H9 (cell line): ENCODE measurements at regions not wholly inside any gene's neighbourhood (a gene's known extent, or its start where the extent isn't known, plus 50 kb on each side); places are given as distances from the start of the nearest gene placed in this dataset.

Experiments used
- DNase-seq: peaks from one replicate; pipeline ENCODE4 v3.0.0-alpha.2; 2017
- H2AFZ ChIP-seq: one replicate; pipeline ENCODE4 v1.6.1; 2013; ENCODE audit warnings: mild to moderate bottlenecking, low read length, control low read depth, moderate library complexity
- H2AK5ac ChIP-seq: 2 replicates; pipeline ENCODE4 v1.6.1; 2013; ENCODE audit warnings: low read length, control low read depth, mixed read lengths; ENCODE audit not compliant: insufficient read length
- H2BK120ac ChIP-seq: one replicate; pipeline ENCODE4 v1.6.1; 2013; ENCODE audit warnings: low read depth, mild to moderate bottlenecking, low read length, control low read depth, inconsistent platforms; ENCODE audit not compliant: poor library complexity, severe bottlenecking
- H2BK12ac ChIP-seq: 2 replicates; pipeline ENCODE4 v1.6.1; 2013; ENCODE audit warnings: low read length, control low read depth, mixed read lengths, low read depth; ENCODE audit not compliant: insufficient read length
- H2BK15ac ChIP-seq: 2 replicates; pipeline ENCODE4 v1.6.1; 2013; ENCODE audit warnings: low read depth, low read length, control low read depth
- H2BK20ac ChIP-seq: one replicate; pipeline ENCODE4 v1.6.1; 2013; ENCODE audit warnings: low read depth, mild to moderate bottlenecking, low read length, control low read depth, inconsistent platforms; ENCODE audit not compliant: poor library complexity, severe bottlenecking
- H2BK5ac ChIP-seq: 2 replicates; pipeline ENCODE4 v1.6.1; 2013; ENCODE audit warnings: low read length, control low read depth, mixed read lengths; ENCODE audit not compliant: insufficient read length
- H3K14ac ChIP-seq: 2 replicates; pipeline ENCODE4 v1.6.1; 2013; ENCODE audit warnings: low read length, control low read depth; ENCODE audit not compliant: insufficient read depth
- H3K18ac ChIP-seq: 2 replicates; pipeline ENCODE4 v1.6.1; 2013; ENCODE audit warnings: low read depth, mild to moderate bottlenecking, mixed read lengths, low read length, control low read depth; ENCODE audit not compliant: insufficient read length
- H3K23ac ChIP-seq: 2 replicates; pipeline ENCODE4 v1.6.1; 2013; ENCODE audit warnings: low read length, control low read depth, mixed read lengths, low read depth; ENCODE audit not compliant: insufficient read length
- H3K23me2 ChIP-seq: 2 replicates; pipeline ENCODE4 v1.6.1; 2013; ENCODE audit warnings: low read depth, mild to moderate bottlenecking, mixed read lengths, low read length, control low read depth; ENCODE audit not compliant: insufficient read length, poor library complexity, severe bottlenecking
- H3K27ac ChIP-seq: 2 replicates; pipeline ENCODE4 v1.5.1; 2013; ENCODE audit warnings: low read length, control low read depth, mixed read lengths, low read depth; ENCODE audit not compliant: insufficient read length
- H3K27me3 ChIP-seq: 2 replicates; pipeline ENCODE4 v1.6.1; 2013; ENCODE audit warnings: low read length, control low read depth, inconsistent platforms; ENCODE audit not compliant: insufficient read depth
- H3K4ac ChIP-seq: 2 replicates; pipeline ENCODE4 v1.6.1; 2013; ENCODE audit warnings: low read depth, mild to moderate bottlenecking, control low read depth, inconsistent platforms, low read length, moderate library complexity
- H3K4me1 ChIP-seq: 2 replicates; pipeline ENCODE4 v1.6.1; 2013; ENCODE audit warnings: low read length, control low read depth, inconsistent platforms; ENCODE audit not compliant: insufficient read depth
- H3K4me2 ChIP-seq: 2 replicates; pipeline ENCODE4 v1.6.1; 2013; ENCODE audit warnings: low read length, control low read depth, mixed read lengths; ENCODE audit not compliant: insufficient read length, insufficient read depth
- H3K56ac ChIP-seq: 2 replicates; pipeline ENCODE4 v1.6.1; 2013; ENCODE audit warnings: low read depth, mild to moderate bottlenecking, mixed read lengths, low read length, control low read depth; ENCODE audit not compliant: insufficient read length
- H3K79me1 ChIP-seq: 2 replicates; pipeline ENCODE4 v1.6.1; 2013; ENCODE audit warnings: low read depth, mild to moderate bottlenecking, moderate library complexity, low read length, control low read depth, inconsistent platforms; ENCODE audit not compliant: insufficient read depth, poor library complexity, severe bottlenecking
- H3K79me2 ChIP-seq: 2 replicates; pipeline ENCODE4 v1.6.1; 2013; ENCODE audit warnings: low read length, control low read depth, inconsistent platforms; ENCODE audit not compliant: insufficient read depth
- H3K9ac ChIP-seq: 2 replicates; pipeline ENCODE4 v1.6.1; 2013; ENCODE audit warnings: low read length, control low read depth, mixed read lengths; ENCODE audit not compliant: insufficient read length; ENCODE audit errors: extremely low read depth
- H3K9me3 ChIP-seq: one replicate; pipeline ENCODE4 v1.6.1; 2013; ENCODE audit warnings: low read depth, low read length, inconsistent platforms; ENCODE audit not compliant: control insufficient read depth
- H3T11ph ChIP-seq: one replicate; pipeline ENCODE4 v1.6.1; 2013; ENCODE audit warnings: mild to moderate bottlenecking, low read length, control low read depth, inconsistent platforms
- H4K20me1 ChIP-seq: one replicate; pipeline ENCODE4 v1.6.1; 2013; ENCODE audit not compliant: control insufficient read depth, insufficient read length, insufficient read depth
- H4K5ac ChIP-seq: 2 replicates; pipeline ENCODE4 v1.6.1; 2013; ENCODE audit warnings: low read depth, mild to moderate bottlenecking, mixed read lengths, low read length, control low read depth; ENCODE audit not compliant: insufficient read length
- H4K8ac ChIP-seq: replicated peaks from 2 replicates; pipeline ENCODE4 v1.6.1; 2013; ENCODE audit warnings: low read length, control low read depth, mixed read lengths, low read depth; ENCODE audit not compliant: insufficient read length
- H4K91ac ChIP-seq: 2 replicates; pipeline ENCODE4 v1.6.1; 2013; ENCODE audit warnings: low read depth, mild to moderate bottlenecking, moderate library complexity, mixed read lengths, low read length, control low read depth; ENCODE audit not compliant: insufficient read length
- H3K27ac Mint-ChIP-seq, 3 experiments: 2 replicates in 2 of 3; 3 replicates in 1 of 3; pipeline ENCODE4 v1.8.0; 2020 to 2021; ENCODE audit warnings: mixed read lengths in 3 of 3, mild to moderate bottlenecking in 1 of 3, moderate library complexity in 1 of 3
- H3K27me3 Mint-ChIP-seq: 2 replicates; pipeline ENCODE4 v1.8.0; 2021; ENCODE audit warnings: low read depth, mild to moderate bottlenecking, moderate library complexity, mixed read lengths
- H3K36me3 Mint-ChIP-seq, 3 experiments: 2 replicates in 2 of 3; 3 replicates in 1 of 3; pipeline ENCODE4 v1.8.0; 2020 to 2021; ENCODE audit warnings: low read depth in 3 of 3, mixed read lengths in 3 of 3; ENCODE audit not compliant: insufficient read depth in 1 of 3
- H3K4me1 Mint-ChIP-seq, 2 experiments: 2 replicates each; pipeline ENCODE4 v1.8.0; 2020; ENCODE audit warnings: mixed read lengths in 2 of 2
- H3K4me3 Mint-ChIP-seq, 2 experiments: 2 replicates in 1 of 2; 3 replicates in 1 of 2; pipeline ENCODE4 v1.8.0; 2020 to 2021; ENCODE audit warnings: mild to moderate bottlenecking in 2 of 2, mixed read lengths in 2 of 2, moderate library complexity in 1 of 2
- H3K9me3 Mint-ChIP-seq, 2 experiments: 2 replicates in 1 of 2; 3 replicates in 1 of 2; pipeline ENCODE4 v1.8.0; 2020; ENCODE audit warnings: mild to moderate bottlenecking in 2 of 2, mixed read lengths in 2 of 2, moderate library complexity in 1 of 2
- CTCF ChIP-seq: fragments of 200-600 bp; sonication (generic); conservative IDR thresholded peaks from 3 replicates; pipeline ENCODE4 v1.8.0; 2021; ENCODE audit warnings: antibody characterized with exemption, mild to moderate bottlenecking
- WGBS: extraction: QIAGEN DNeasy Blood & Tissue Kit; methylation state at CpG from one replicate; pipeline ENCODE4 v1.1.7; 2013; ENCODE audit warnings: missing lambda C conversion rate, low lambda C conversion rate, mixed read lengths; ENCODE audit not compliant: insufficient read length; ENCODE audit errors: extremely low coverage; 5-methylcytosine and 5-hydroxymethylcytosine counted together

DNA sequence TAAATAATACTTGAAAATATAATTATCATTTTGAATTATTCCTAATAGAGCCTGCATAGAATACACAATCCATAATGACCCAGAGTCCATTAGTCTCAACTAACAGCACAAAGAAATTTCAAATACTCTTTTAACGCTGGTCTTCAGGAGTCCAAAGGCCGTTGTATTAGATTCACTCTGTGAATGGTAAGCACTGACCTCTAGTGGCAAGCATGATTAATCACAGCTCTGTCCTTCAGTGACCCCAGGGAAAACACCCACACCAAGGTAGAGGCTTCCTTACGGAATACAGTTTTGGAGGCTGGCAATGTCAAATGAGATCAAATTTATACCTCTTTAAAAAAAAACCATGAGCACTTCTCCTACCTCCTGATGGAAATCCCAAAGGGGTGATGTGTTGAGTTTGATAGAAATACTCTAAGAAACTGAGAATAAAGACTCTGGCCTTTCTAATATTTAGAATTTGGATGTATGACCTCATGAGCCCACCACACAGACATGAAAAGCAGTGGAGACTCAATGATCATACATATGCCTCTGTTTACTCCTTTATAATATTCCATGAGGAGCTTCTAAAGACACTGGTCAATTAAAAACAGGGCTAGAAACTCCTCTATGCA lies 147.2 kb upstream of the DKK2 start:
- Histone ChIP-seq H4K8ac (no peak overlapping the region), H2BK12ac (no peak overlapping the region), H3K79me1 (no peaks in the 10 kb centered on the region), H2BK15ac (no peak overlapping the region), H3K9ac (no peak overlapping the region), H3K4ac (no peak overlapping the region), H3K27ac (no peak overlapping the region), H2BK5ac (no peak overlapping the region), H3K23me2 (no peaks in the 10 kb centered on the region), H3K4me2 (no peak overlapping the region), H3K18ac (no peak overlapping the region), H4K91ac (no peak overlapping the region), H2AFZ (no peak overlapping the region), H3K56ac (no peak overlapping the region), H2BK20ac (no peak overlapping the region), H3K9me3 (no peaks in the 10 kb centered on the region), H3K79me2 (no peaks in the 10 kb centered on the region), H3K27me3 (no peaks in the 10 kb centered on the region), H4K5ac (no peak overlapping the region), H3K23ac (no peak overlapping the region), H2AK5ac (no peak overlapping the region), H2BK120ac (no peak overlapping the region), H3K14ac (no peak overlapping the region), H3T11ph (no peak overlapping the region), H3K4me1 (no peaks in the 10 kb centered on the region), H4K20me1 (no peaks in the 10 kb centered on the region)
- no peaks in the 10 kb centered on the region for H3K27me3 Mint-ChIP-seq
- DNase-seq: no peak
- no peak overlapping the region for H3K4me3 Mint-ChIP-seq
- no CpG with 5 or more reads among the region's 3 CpGs for WGBS
- H3K4me1 Mint-ChIP-seq: no peaks in the 10 kb centered on the region
- H3K36me3 Mint-ChIP-seq: no peaks in the 10 kb centered on the region
- peak; percentile 84 for TF ChIP-seq CTCF
- no peaks in the 10 kb centered on the region for H3K9me3 Mint-ChIP-seq
- H3K27ac Mint-ChIP-seq: no peak overlapping the region
